ENCODE measurements at regions not wholly inside any gene's neighbourhood (a gene's known extent, or its start where the extent isn't known, plus 50 kb on each side); places are given as distances from the start of the nearest gene placed in this dataset.

DNA sequence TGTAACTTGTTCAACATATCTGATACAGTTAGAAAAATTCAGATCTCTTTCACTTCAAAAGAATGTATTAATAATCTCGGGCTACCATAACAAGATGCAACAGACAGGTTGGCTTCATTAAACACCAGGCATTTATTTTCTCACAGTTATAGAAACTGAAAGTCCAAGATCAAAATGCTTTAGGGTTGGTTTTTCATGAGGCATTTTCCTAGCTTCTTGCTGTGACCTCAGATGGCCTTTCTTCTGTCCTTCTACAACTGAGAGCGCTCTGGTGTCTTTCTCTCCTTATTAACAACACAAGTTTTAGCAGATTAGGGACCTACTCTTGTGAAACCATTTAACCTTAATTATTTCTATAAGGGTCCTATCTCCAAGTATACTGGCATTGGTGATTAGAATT is 452.5 kb downstream of the ZNF804A start:
- in situ Hi-C loops (cut with HindIII; ENCODE audit: low sequenced_read_pairs) = no loop called here
- no peak overlapping the region for H3K4me3 ChIP-seq (ENCODE audit: low read depth, low read length)
- no peak for DNase-seq (ENCODE audit: low read depth)
- TF ChIP-seq, protein P1, sequence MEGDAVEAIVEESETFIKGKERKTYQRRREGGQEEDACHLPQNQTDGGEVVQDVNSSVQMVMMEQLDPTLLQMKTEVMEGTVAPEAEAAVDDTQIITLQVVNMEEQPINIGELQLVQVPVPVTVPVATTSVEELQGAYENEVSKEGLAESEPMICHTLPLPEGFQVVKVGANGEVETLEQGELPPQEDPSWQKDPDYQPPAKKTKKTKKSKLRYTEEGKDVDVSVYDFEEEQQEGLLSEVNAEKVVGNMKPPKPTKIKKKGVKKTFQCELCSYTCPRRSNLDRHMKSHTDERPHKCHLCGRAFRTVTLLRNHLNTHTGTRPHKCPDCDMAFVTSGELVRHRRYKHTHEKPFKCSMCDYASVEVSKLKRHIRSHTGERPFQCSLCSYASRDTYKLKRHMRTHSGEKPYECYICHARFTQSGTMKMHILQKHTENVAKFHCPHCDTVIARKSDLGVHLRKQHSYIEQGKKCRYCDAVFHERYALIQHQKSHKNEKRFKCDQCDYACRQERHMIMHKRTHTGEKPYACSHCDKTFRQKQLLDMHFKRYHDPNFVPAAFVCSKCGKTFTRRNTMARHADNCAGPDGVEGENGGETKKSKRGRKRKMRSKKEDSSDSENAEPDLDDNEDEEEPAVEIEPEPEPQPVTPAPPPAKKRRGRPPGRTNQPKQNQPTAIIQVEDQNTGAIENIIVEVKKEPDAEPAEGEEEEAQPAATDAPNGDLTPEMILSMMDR (IDR thresholded peaks at IDR 0.05; ENCODE audit: low read depth, low read length, missing control alignments) = no peak

DNA sequence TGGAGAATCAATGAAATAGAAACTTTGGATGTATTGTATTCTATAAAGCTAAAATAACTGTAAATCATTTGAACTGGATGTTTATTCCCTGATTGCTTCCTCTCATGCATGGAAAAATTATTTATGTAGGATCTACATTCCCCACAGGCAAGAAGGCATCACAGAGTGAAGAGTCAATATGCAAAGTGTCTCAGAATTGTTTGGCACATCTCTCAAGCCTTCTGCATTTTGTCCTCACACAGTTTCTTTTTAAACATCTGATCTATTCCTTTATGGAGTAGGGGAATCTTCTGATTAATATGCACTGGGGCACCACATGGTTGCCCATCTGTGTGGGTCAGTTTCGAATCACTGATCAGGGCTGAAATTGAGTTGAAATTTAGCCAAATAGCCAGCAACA is 465.4 kb downstream of the ZNF804A start:
- no peak overlapping the region for H3K4me3 ChIP-seq (ENCODE audit: low read depth, low read length)
- TF ChIP-seq, protein P1 (IDR thresholded peaks at IDR 0.05; ENCODE audit: low read depth, low read length, missing control alignments) = no peak
- in situ Hi-C loops (cut with HindIII; ENCODE audit: low sequenced_read_pairs) = no loop called here
- no peak for DNase-seq (ENCODE audit: low read depth)

DNA sequence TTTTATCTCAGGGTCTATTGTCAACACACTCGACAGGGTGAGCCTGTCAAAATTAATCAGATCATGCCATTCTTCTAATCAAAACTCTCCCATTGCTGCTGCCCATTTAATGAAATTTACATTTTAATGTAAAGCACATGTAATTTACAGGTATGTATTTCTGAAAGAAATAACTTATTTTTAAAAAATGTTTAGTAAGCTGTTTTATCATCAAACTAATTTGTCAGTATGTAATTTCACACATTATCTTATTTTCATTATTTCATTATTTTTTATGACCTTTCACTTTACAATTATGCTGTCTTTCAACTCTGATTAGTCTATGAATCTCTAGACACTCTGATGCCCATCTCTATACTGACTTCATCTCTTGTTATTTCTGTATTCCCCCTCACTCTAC is 467.8 kb downstream of the ZNF804A start:
- TF ChIP-seq, protein P1 (IDR thresholded peaks at IDR 0.05; ENCODE audit: low read depth, low read length, missing control alignments) = no peak
- in situ Hi-C loops (cut with HindIII; ENCODE audit: low sequenced_read_pairs) = no loop called here
- DNase-seq (ENCODE audit: low read depth) = no peak
- no peak overlapping the region for H3K4me3 ChIP-seq (ENCODE audit: low read depth, low read length)

DNA sequence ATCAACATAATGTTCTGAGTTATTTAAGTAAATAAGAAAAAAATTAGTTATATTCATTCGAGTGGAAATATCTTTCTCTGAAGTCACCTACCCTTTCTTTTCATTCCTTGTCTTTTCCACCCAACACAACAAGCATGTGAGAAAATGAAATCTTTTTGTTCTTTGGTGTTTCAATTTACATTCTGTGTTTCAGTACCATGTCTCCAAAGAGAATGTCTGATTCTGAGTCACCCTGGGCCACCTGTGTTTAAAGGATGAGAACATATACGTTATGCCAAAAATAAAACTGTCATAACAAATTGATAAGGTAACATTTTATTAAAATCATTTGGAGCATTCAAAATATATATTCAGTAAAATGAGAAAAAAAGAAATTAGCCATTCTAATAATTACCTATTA is 470.8 kb downstream of the ZNF804A start:
- DNase-seq (ENCODE audit: low read depth) = no peak
- TF ChIP-seq, protein P1 (IDR thresholded peaks at IDR 0.05; ENCODE audit: low read depth, low read length, missing control alignments) = no peak
- in situ Hi-C loops (cut with HindIII; ENCODE audit: low sequenced_read_pairs) = no loop called here
- H3K4me3 ChIP-seq (ENCODE audit: low read depth, low read length) = no peak overlapping the region

DNA sequence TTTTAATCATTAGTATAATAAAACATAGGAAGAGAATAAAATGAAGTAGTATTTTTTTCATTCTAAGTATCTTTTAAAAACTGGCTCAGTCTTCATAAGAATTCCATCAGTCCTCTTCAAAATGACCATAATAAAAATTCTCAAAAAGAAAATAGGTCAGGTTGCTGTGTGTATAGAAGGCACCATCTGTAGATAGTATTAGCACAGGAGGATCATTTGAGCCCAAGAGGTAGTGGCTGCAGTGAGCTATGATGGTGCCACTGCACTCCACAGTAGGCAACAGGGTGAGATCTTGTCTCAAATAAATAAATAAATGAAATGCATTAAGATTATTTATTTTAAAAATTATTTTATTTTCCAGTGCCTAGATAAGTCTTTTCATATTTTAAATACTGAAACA is 475.8 kb downstream of the ZNF804A start:
- no peak for DNase-seq (ENCODE audit: low read depth)
- TF ChIP-seq, protein P1 (IDR thresholded peaks at IDR 0.05; ENCODE audit: low read depth, low read length, missing control alignments) = no peak
- no peak overlapping the region for H3K4me3 ChIP-seq (ENCODE audit: low read depth, low read length)
- in situ Hi-C loops (cut with HindIII; ENCODE audit: low sequenced_read_pairs) = no loop called here

DNA sequence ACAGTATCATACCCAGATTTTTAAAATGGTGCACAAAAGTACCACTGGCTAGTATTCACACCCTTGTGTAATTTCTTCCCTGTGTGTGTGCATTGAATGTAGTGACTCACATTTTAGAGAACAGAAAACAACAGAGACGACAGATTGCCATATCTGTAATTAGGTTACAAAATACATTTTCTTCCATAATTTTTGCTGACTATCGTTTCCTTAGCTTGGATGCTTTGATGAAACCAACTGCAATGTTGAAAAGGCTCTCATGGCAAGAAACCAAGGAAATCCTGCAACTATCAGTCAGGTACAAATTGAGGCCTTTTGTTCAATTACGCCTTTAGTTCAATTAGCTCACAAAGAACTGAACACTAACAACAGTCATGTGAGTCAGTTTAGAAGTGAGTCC is 484.4 kb downstream of the ZNF804A start:
- DNase-seq (ENCODE audit: low read depth) = no peak
- in situ Hi-C loops (cut with HindIII; ENCODE audit: low sequenced_read_pairs) = no loop called here
- H3K4me3 ChIP-seq (ENCODE audit: low read depth, low read length) = no peak overlapping the region
- TF ChIP-seq, protein P1 (IDR thresholded peaks at IDR 0.05; ENCODE audit: low read depth, low read length, missing control alignments) = no peak

DNA sequence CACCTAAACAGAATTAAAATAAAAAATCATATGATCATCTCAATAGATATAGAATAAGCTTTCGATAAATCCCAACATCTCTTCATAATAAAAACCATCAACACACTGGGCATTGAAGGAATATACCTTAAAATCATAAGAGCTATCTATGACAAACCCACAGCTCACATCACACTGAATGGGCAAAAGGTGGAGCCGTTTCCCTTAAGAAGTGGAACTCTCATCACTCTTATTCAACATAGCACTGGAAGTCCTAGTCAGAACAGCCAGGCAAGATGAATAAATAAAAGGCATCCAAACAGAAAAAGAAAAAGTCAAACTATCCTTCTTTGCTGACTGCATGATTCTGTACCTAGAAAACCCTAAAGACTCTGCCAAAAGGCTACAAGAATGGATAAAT is 510.3 kb downstream of the ZNF804A start:
- no peak overlapping the region for H3K4me3 ChIP-seq (ENCODE audit: low read depth, low read length)
- in situ Hi-C loops (cut with HindIII; ENCODE audit: low sequenced_read_pairs) = no loop called here
- TF ChIP-seq, protein P1 (IDR thresholded peaks at IDR 0.05; ENCODE audit: low read depth, low read length, missing control alignments) = no peak
- no peak for DNase-seq (ENCODE audit: low read depth)

All from astrocyte of the cerebellum (primary cell).